Activated CD8-positive, alpha-beta T cell treated with anti-CD3 and anti-CD28 coated beads for 36 hours (primary cell): ENCODE measurements at regions not wholly inside any gene's neighbourhood (a gene's known extent, or its start where the extent isn't known, plus 50 kb on each side); places are given as distances from the start of the nearest gene placed in this dataset.

Source experiments
- ATAC-seq: fragments of 200-7000 bp; cut with Tn5 transposase; one replicate; pipeline ENCODE4 v1.10.0; 2021; ENCODE audit warnings: mild to moderate bottlenecking, moderate library complexity
- CTCF ChIA-PET: fragments of 350-600 bp; sonication (Branson Sonifier 250); formaldehyde crosslinking; loops from one replicate; lab custom pipeline; 2021; ENCODE audit warnings: antibody characterized with exemption; lab: Charles Lee
- POLR2A ChIA-PET: fragments of 350-600 bp; sonication (Branson Sonifier 250); formaldehyde crosslinking; loops from one replicate; lab custom pipeline; 2021; ENCODE audit warnings: antibody characterized with exemption; lab: Charles Lee
- DNase-seq: peaks from one replicate; pipeline ENCODE4 v3.0.0-alpha.2; 2020
- H3K27ac Mint-ChIP-seq: one replicate; pipeline ENCODE4 v1.8.0; 2021; ENCODE audit warnings: mild to moderate bottlenecking, mixed read lengths
- H3K27me3 Mint-ChIP-seq: one replicate; pipeline ENCODE4 v1.8.0; 2021; ENCODE audit warnings: mixed read lengths
- H3K36me3 Mint-ChIP-seq: one replicate; pipeline ENCODE4 v1.8.0; 2021; ENCODE audit warnings: low read depth, mixed read lengths
- H3K4me1 Mint-ChIP-seq: one replicate; pipeline ENCODE4 v1.8.0; 2021; ENCODE audit warnings: low read depth, mixed read lengths
- H3K4me3 Mint-ChIP-seq: one replicate; pipeline ENCODE4 v1.8.0; 2021; ENCODE audit warnings: mild to moderate bottlenecking, moderate library complexity, mixed read lengths
- H3K9me3 Mint-ChIP-seq: one replicate; pipeline ENCODE4 v1.8.0; 2021; ENCODE audit warnings: mixed read lengths
- intact Hi-C: fragments of 100-400 bp; cut with micrococcal nuclease; formaldehyde crosslinking; loops from one replicate; pipeline ENCODE4 v1.10.0; 2022
- TF ChIP-seq, protein P1 (sequence below): fragments of 200-600 bp; IDR thresholded peaks from one replicate; pipeline ENCODE4 v1.8.0; 2022; ENCODE audit warnings: antibody characterized with exemption, mild to moderate bottlenecking

DNA sequence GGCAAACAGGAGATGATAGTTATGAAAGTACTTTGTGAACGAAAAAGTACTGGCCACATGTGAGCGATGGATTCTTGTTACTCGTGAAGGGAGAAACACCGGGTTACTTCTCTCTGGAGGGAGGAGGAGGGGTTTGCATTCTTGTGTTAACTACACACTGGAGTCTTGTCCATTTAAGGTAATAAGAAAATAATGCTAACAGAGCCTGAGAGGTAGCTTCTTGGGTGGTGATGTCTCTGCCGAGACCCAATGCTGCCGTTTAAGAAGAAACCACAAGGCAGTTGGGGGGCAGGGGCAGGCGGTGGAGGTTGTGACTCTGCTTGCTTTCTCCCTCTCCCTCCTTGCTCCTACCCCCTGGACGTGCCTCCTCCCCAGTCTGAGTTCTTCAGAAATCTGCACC lies 100.9 kb upstream of the ROPN1 start:
- TF ChIP-seq, protein P1, sequence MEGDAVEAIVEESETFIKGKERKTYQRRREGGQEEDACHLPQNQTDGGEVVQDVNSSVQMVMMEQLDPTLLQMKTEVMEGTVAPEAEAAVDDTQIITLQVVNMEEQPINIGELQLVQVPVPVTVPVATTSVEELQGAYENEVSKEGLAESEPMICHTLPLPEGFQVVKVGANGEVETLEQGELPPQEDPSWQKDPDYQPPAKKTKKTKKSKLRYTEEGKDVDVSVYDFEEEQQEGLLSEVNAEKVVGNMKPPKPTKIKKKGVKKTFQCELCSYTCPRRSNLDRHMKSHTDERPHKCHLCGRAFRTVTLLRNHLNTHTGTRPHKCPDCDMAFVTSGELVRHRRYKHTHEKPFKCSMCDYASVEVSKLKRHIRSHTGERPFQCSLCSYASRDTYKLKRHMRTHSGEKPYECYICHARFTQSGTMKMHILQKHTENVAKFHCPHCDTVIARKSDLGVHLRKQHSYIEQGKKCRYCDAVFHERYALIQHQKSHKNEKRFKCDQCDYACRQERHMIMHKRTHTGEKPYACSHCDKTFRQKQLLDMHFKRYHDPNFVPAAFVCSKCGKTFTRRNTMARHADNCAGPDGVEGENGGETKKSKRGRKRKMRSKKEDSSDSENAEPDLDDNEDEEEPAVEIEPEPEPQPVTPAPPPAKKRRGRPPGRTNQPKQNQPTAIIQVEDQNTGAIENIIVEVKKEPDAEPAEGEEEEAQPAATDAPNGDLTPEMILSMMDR = no peak
- Mint-ChIP-seq H3K4me3 (no peak overlapping the region), H3K4me1 (no peaks in the 10 kb centered on the region), H3K27ac (no peak overlapping the region), H3K9me3 (no peaks in the 10 kb centered on the region), H3K27me3 (peaks cover 23% of the 10 kb centered on the region), H3K36me3 (no peaks in the 10 kb centered on the region)
- CTCF ChIA-PET = interaction anchor here (1.8 kb wide), 1 partner anchor 11 kb away, joined by 3 read pairs; no protein-coding TSS in a partner anchor
- POLR2A ChIA-PET = no interaction called here
- DNase-seq (no peak), ATAC-seq (no peak)
- intact Hi-C loops = no loop called here

DNA sequence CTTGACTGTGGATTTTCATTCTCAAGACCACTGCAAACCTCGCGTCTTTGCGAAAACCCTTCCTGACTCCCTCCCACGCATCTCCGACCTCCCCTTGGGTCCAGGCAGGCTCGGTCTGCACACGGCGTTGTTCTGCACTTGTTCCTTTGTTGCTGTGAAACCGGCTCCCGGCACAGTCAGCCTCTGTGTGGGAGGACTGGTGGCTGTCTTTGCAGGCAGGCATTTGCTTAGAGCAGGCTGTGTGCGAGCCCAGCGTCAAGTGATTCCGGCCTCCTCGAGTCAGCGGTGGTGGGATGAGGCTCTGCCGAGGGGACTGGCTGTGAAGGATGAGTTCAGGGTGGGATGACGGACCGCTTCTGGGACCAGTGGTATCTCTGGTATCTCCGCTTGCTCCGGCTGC lies 102.6 kb upstream of the ROPN1 start:
- ChIA-PET POLR2A (no interaction called here), CTCF (interaction anchor here (1.6 kb wide), 1 partner anchor 15 kb away, joined by 4 read pairs; no protein-coding TSS in a partner anchor)
- Mint-ChIP-seq H3K9me3 (no peaks in the 10 kb centered on the region), H3K27me3 (peaks cover 26% of the 10 kb centered on the region), H3K36me3 (no peaks in the 10 kb centered on the region), H3K4me1 (no peaks in the 10 kb centered on the region), H3K4me3 (no peak overlapping the region), H3K27ac (no peak overlapping the region)
- intact Hi-C loops = no loop called here
- ATAC-seq (no peak), DNase-seq (no peak)
- TF ChIP-seq, protein P1 = no peak

DNA sequence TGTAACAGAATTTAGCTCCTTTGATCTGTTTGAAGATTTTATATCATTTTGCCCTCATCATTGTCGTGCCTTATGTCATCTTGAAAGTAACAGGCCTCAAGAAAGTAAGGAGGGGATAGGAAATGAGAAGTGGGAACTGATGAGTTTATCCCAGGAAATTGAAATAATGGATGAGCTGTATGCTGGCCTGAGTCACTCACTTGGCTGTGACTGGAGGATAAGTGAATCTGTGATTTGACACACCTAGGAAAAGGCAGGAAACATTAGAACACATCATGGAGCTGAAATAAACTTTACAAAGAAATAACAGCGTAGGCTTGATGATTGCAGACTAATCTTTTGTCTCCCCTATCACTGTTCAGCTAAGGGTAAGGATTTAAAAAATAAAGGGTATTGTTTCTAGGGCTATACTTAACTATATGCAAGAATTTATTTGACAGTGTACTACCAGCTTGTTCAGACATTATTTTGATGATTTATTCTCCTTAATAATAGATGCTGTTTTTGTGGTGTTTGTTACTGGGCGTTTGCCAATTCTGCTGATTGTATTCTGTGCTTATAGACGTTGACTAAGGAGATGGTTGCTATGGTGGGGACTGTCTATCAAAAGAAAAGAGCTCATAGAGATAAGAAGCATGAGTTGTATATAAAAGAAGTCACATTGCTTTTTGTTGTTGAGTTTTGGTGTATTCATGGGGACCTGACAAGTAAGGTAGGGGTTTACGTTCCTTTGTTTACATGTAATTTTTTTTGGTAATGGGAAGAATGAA lies 105.6 kb upstream of the ROPN1 start:
- intact Hi-C loops = no loop called here
- ChIA-PET CTCF (interaction anchor here (1.3 kb wide), 1 partner anchor 15 kb away, joined by 3 read pairs; no protein-coding TSS in a partner anchor), POLR2A (no interaction called here)
- ATAC-seq (no peak), DNase-seq (no peak)
- Mint-ChIP-seq H3K27ac (no peak overlapping the region), H3K36me3 (no peaks in the 10 kb centered on the region), H3K4me3 (no peak overlapping the region), H3K4me1 (no peaks in the 10 kb centered on the region), H3K9me3 (no peaks in the 10 kb centered on the region), H3K27me3 (peaks cover 12% of the 10 kb centered on the region)
- TF ChIP-seq, protein P1 = no peak

DNA sequence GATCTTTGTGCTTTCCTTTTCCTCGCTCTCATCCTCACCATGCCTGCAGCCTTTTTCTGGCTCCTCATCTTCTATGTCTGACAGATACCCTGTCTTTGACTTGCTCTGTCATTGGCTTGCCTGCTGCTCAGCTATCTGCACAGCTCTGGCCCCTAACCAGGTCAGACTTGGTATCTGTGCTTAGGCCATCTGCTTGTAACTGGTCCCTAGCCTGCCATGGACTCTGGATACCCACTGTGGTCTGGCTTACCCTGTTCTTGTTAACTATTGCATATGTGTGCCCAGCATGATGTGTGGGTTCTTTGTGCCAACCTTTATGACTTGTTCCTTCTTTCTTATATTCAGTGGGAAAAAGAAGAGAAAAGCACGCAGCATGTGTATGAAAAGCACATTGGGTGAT lies 109.7 kb upstream of the ROPN1 start:
- Mint-ChIP-seq H3K27ac (no peak overlapping the region), H3K36me3 (no peaks in the 10 kb centered on the region), H3K4me1 (no peaks in the 10 kb centered on the region), H3K4me3 (no peak overlapping the region), H3K27me3 (peaks cover 7% of the 10 kb centered on the region), H3K9me3 (no peaks in the 10 kb centered on the region)
- DNase-seq (no peak), ATAC-seq (no peak)
- ChIA-PET CTCF (no interaction called here), POLR2A (no interaction called here)
- intact Hi-C loops = no loop called here
- TF ChIP-seq, protein P1 = no peak

DNA sequence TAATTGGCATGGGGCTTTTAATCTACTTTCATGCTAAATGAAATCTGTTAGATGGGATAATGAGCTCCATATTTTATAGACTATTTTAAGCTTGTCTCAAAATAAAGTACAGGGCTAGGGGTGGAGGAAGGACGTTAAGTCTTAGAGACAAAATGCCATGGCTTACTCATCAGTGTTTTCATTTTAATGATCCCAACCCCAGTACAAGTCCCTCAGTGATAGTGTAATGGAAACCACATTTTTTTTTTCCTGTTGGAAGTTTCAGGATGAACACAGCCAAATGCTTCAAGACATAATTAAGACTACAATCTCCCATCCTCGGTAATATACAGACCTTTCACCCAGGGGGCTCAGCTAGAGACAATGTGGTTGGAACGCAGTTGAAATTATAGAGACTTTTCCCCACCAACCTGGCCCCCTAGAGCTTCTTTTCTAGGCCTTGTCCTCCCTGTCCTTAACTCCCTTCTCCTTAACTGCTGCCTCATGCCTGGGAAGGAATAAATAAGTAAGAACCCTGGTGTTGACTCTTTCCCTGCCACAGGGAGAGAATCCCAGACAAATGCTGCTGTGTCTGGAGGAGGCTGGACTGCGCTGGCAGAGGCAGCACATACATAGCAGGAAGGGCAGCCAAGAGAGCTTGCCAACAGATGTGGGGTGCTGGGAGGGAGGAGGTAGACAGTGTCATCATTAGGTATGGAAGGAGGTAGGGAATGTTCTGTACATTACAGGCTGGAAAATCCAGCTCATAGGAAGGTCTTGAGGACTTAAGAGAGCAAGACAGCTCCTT lies 115.4 kb upstream of the ROPN1 start:
- CTCF ChIA-PET = interaction anchor here (0.8 kb wide), 1 partner anchor 74 kb away, joined by 3 read pairs; the partner anchor contains the start of gene KALRN
- TF ChIP-seq, protein P1 = no peak
- no peaks in the 10 kb centered on the region for H3K4me1 Mint-ChIP-seq
- H3K27me3 Mint-ChIP-seq = peaks cover 2% of the 10 kb centered on the region
- intact Hi-C loops = no loop called here
- H3K9me3 Mint-ChIP-seq = no peaks in the 10 kb centered on the region
- no peaks in the 10 kb centered on the region for H3K36me3 Mint-ChIP-seq
- H3K27ac Mint-ChIP-seq = no peak overlapping the region
- no peak for DNase-seq
- ATAC-seq = no peak
- no peak overlapping the region for H3K4me3 Mint-ChIP-seq
- POLR2A ChIA-PET = no interaction called here
